GM18505 (cell line): ENCODE measurements at regions not wholly inside any gene's neighbourhood (a gene's known extent, or its start where the extent isn't known, plus 50 kb on each side); places are given as distances from the start of the nearest gene placed in this dataset.

Experiments used
- ATAC-seq: cut with Tn5 transposase; IDR thresholded peaks from one replicate; pipeline ENCODE4 v1.9.1; 2021; ENCODE audit not compliant: unreplicated experiment
- POLR2A ChIP-seq: IDR thresholded peaks from 4 replicates; pipeline ENCODE4 v1.6.1; 2011; ENCODE audit warnings: borderline replicate concordance; ENCODE audit not compliant: insufficient read depth, insufficient read length; ENCODE audit errors: extremely low read depth

GRCh38 chr10:36164556-36165504 lies 522.7 kb upstream of the FZD8 start:
- no peak for TF ChIP-seq POLR2A
- no peak for ATAC-seq

- TF ChIP-seq POLR2A = no peak
- no peak for ATAC-seq
Observed at GRCh38 chr10:36163827-36164226, 521.7 kb upstream of the FZD8 start.

- ATAC-seq = no peak
- TF ChIP-seq POLR2A = no peak
Observed at GRCh38 chr10:36157486-36157885, 515.4 kb upstream of the FZD8 start.

- ATAC-seq = no peak
- TF ChIP-seq POLR2A = no peak
Observed at GRCh38 chr10:36148207-36148606, 506.1 kb upstream of the FZD8 start.

GRCh38 chr10:36147529-36147928 lies 505.4 kb upstream of the FZD8 start:
- no peak for TF ChIP-seq POLR2A
- ATAC-seq = no peak

- no peak for TF ChIP-seq POLR2A
- no peak for ATAC-seq
Observed at GRCh38 chr10:36141856-36142560, 499.9 kb upstream of the FZD8 start.

- no peak for TF ChIP-seq POLR2A
Observed at GRCh38 chr10:36129051-36129450, 487.0 kb upstream of the FZD8 start.

GRCh38 chr10:36126076-36126475 lies 484.0 kb upstream of the FZD8 start:
- no peak for ATAC-seq
- TF ChIP-seq POLR2A = no peak

More at GRCh38 chr10:36129051-36129450, 487.0 kb upstream of the FZD8 start:
- ATAC-seq = no peak

GRCh38 chr10:36119455-36119854 lies 477.4 kb upstream of the FZD8 start:
- TF ChIP-seq POLR2A = no peak
- no peak for ATAC-seq

- TF ChIP-seq POLR2A = no peak
- ATAC-seq = no peak
Observed at GRCh38 chr10:36118314-36118713, 476.2 kb upstream of the FZD8 start.

GRCh38 chr10:36117890-36118289 lies 475.8 kb upstream of the FZD8 start:
- ATAC-seq = no peak
- TF ChIP-seq POLR2A = no peak

GRCh38 chr10:36117231-36117630 lies 475.1 kb upstream of the FZD8 start:
- TF ChIP-seq POLR2A = no peak
- no peak for ATAC-seq

- ATAC-seq = no peak
- TF ChIP-seq POLR2A = no peak
Observed at GRCh38 chr10:36116731-36117130, 474.6 kb upstream of the FZD8 start.

GRCh38 chr10:36116040-36116439 lies 473.9 kb upstream of the FZD8 start:
- no peak for TF ChIP-seq POLR2A
- no peak for ATAC-seq
